ENCODE measurements at regions not wholly inside any gene's neighbourhood (a gene's known extent, or its start where the extent isn't known, plus 50 kb on each side); places are given as distances from the start of the nearest gene placed in this dataset.

DNA sequence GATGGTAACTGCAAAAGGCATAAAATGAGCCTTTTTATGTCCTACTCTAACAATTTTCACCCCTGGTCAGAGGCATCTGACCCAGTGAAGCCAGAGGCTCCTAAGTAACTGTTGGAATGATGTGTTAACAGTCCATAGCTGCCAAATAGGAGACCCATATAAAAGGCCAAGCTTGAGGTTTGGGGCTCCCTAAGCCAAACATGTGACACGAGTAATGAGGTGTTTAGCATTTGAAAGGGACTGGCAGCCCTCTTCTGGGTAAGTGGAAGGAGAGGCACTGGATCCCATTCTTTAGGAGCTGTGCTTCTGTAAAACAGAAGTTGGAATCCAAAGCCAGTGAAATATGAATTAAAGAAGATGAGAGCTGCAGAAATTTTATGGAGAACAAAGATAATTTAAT lies 100.6 kb upstream of the PNPLA4 start:
- no peaks in the 10 kb centered on the region for H3K27me3 ChIP-seq
- TF ChIP-seq, protein P1, sequence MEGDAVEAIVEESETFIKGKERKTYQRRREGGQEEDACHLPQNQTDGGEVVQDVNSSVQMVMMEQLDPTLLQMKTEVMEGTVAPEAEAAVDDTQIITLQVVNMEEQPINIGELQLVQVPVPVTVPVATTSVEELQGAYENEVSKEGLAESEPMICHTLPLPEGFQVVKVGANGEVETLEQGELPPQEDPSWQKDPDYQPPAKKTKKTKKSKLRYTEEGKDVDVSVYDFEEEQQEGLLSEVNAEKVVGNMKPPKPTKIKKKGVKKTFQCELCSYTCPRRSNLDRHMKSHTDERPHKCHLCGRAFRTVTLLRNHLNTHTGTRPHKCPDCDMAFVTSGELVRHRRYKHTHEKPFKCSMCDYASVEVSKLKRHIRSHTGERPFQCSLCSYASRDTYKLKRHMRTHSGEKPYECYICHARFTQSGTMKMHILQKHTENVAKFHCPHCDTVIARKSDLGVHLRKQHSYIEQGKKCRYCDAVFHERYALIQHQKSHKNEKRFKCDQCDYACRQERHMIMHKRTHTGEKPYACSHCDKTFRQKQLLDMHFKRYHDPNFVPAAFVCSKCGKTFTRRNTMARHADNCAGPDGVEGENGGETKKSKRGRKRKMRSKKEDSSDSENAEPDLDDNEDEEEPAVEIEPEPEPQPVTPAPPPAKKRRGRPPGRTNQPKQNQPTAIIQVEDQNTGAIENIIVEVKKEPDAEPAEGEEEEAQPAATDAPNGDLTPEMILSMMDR (IDR thresholded peaks at IDR 0.05): no peak
- H3K4me3 ChIP-seq: no peak overlapping the region
- DNase-seq: no peak
- intact Hi-C loops (cut with DNase I): no loop called here
- H3K9me3 ChIP-seq: no peaks in the 10 kb centered on the region
- H3K4me1 ChIP-seq: no peaks in the 10 kb centered on the region
- H3K9ac ChIP-seq (ENCODE audit: low read depth in 2 of 2, low read length in 2 of 2): no peak overlapping the region
- no peak overlapping the region for H3K27ac ChIP-seq
- no peaks in the 10 kb centered on the region for H3K36me3 ChIP-seq

DNA sequence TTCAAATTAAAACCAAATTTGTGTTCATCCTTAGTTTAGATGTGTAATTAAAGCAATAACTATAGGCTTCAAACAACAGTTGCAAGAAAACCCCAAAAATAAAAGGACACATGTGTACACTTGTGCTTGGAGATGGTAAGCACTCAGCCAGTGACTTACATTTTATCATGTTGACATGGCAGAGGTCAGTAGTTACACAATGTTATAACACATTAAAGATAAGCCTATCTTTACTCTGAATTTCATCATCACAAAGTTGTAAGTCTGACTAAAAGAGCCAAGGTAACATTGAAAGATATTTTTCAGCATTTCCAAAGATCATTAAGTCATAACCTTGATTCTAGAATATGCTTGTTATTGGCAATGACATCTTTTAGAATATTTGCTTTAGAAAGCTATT lies 98.5 kb upstream of the PNPLA4 start:
- no peak for DNase-seq
- intact Hi-C loops (cut with DNase I): no loop called here
- Histone ChIP-seq H3K27ac (no peak overlapping the region), H3K9ac (ENCODE audit: low read depth in 2 of 2, low read length in 2 of 2) (no peak overlapping the region), H3K4me1 (no peaks in the 10 kb centered on the region), H3K9me3 (no peaks in the 10 kb centered on the region), H3K36me3 (no peaks in the 10 kb centered on the region), H3K4me3 (no peak overlapping the region), H3K27me3 (no peaks in the 10 kb centered on the region)
- TF ChIP-seq, protein P1 (IDR thresholded peaks at IDR 0.05): no peak

DNA sequence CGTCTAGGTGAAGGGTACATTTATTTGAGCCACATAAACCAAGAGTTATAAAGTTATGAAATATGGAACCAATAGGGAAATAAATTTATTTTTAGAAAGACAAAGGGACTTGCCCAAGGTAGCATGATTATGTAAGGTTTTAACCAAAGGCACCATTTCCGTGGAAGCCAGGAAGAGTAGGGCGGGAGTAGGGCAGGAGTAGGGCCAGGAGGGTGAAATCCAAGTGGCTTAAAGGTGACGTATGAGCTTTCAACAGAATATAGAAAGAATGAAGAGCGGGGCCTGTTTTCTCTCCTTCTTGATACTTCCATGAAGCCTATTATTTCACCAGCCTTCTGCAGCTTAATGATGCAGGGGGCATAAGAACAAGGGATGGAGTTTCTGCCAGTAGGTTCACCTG lies 91.7 kb upstream of the PNPLA4 start:
- TF ChIP-seq, protein P1 (IDR thresholded peaks at IDR 0.05): no peak
- Histone ChIP-seq H3K4me1 (no peaks in the 10 kb centered on the region), H3K27ac (no peak overlapping the region), H3K36me3 (no peaks in the 10 kb centered on the region), H3K27me3 (no peaks in the 10 kb centered on the region), H3K4me3 (no peak overlapping the region), H3K9ac (ENCODE audit: low read depth in 2 of 2, low read length in 2 of 2) (no peak overlapping the region), H3K9me3 (no peaks in the 10 kb centered on the region)
- intact Hi-C loops (cut with DNase I): no loop called here
- no peak for DNase-seq

DNA sequence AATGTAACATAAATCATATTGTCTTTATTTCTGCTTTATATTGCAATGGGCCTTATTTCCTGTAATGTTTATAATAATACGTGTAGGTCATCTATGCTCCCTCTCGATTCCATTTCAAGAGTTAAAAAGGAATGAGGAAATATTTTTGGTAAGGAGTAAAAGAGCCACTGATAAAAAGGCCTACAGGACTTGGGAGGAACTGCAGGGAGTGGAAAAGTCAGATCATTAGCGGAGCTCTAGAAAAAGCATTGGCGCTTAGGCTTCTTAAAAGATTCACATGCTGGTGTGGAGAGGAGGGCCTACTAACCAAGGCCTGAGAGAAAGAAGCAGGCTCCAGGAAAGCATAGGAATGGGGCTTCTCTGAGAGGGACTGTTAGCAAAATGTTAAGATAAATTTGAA lies 82.9 kb upstream of the PNPLA4 start:
- TF ChIP-seq, protein P1 (IDR thresholded peaks at IDR 0.05): no peak
- DNase-seq: no peak
- Histone ChIP-seq H3K36me3 (no peaks in the 10 kb centered on the region), H3K27ac (no peak overlapping the region), H3K27me3 (no peaks in the 10 kb centered on the region), H3K4me3 (no peak overlapping the region), H3K9ac (ENCODE audit: low read depth in 2 of 2, low read length in 2 of 2) (no peak overlapping the region), H3K9me3 (no peaks in the 10 kb centered on the region), H3K4me1 (no peaks in the 10 kb centered on the region)
- intact Hi-C loops (cut with DNase I): no loop called here

DNA sequence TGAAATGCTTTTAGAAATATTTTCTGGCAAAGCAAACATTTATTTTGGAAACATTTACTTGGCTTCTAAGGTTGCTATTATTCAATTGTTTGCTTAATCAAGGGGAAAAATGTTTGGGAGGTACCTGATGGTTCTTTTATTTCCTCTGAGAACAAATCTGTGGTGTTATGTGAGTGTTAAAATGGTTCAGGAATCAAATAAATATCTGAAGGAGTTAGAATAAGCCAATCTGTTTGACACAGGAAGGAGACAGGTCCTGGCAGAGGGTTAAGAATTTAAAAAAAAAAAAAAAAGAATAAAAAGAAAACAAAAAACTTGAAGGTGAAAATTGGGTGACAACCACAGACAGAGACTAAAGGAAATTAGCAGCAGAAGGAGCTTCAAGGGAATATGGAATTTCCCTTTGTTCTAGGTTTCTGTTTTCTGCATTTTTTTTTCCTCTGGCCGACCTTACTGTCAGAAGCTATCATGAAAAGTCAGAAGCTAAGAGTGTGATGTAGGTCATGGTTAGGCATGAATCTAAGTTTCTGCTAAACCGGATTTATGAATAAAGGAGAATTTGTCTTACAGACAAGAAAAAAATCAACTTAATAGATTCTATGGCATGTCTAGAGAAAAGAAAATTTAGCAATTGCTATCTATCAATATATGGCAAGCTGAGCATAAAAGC lies 78.6 kb upstream of the PNPLA4 start:
- H3K36me3 ChIP-seq: no peaks in the 10 kb centered on the region
- TF ChIP-seq, protein P1 (IDR thresholded peaks at IDR 0.05): no peak
- no peaks in the 10 kb centered on the region for H3K9me3 ChIP-seq
- intact Hi-C loops (cut with DNase I): no loop called here
- no peak overlapping the region for H3K27ac ChIP-seq
- no peak overlapping the region for H3K9ac ChIP-seq (ENCODE audit: low read depth in 2 of 2, low read length in 2 of 2)
- H3K4me1 ChIP-seq: no peaks in the 10 kb centered on the region
- no peak overlapping the region for H3K4me3 ChIP-seq
- no peaks in the 10 kb centered on the region for H3K27me3 ChIP-seq
- DNase-seq: no peak

All from colonic mucosa (tissue), 4 donors.